Glutamatergic neuron (in vitro differentiated cells): ENCODE measurements at regions not wholly inside any gene's neighbourhood (a gene's known extent, or its start where the extent isn't known, plus 50 kb on each side); places are given as distances from the start of the nearest gene placed in this dataset.

Experiments used
- DNase-seq: peaks from one replicate; pipeline ENCODE4 v3.0.0; 2022
- H3K27ac Mint-ChIP-seq: one replicate; pipeline ENCODE4 v1.8.0; 2020; ENCODE audit warnings: mild to moderate bottlenecking, mixed read lengths, inconsistent platforms; ENCODE audit not compliant: unreplicated experiment
- H3K27me3 Mint-ChIP-seq: one replicate; pipeline ENCODE4 v1.8.0; 2020; ENCODE audit warnings: mild to moderate bottlenecking, moderate library complexity, mixed read lengths, inconsistent platforms; ENCODE audit not compliant: unreplicated experiment
- H3K36me3 Mint-ChIP-seq: one replicate; pipeline ENCODE4 v1.8.0; 2020; ENCODE audit warnings: mild to moderate bottlenecking, mixed read lengths, inconsistent platforms; ENCODE audit not compliant: unreplicated experiment
- H3K4me1 Mint-ChIP-seq: one replicate; pipeline ENCODE4 v1.8.0; 2020; ENCODE audit warnings: mild to moderate bottlenecking, low read depth, mixed read lengths, inconsistent platforms; ENCODE audit not compliant: unreplicated experiment
- H3K4me3 Mint-ChIP-seq: one replicate; pipeline ENCODE4 v1.8.0; 2020; ENCODE audit warnings: mild to moderate bottlenecking, mixed read lengths, inconsistent platforms; ENCODE audit not compliant: unreplicated experiment
- H3K9me3 Mint-ChIP-seq: one replicate; pipeline ENCODE4 v1.8.0; 2020; ENCODE audit warnings: mild to moderate bottlenecking, moderate library complexity, mixed read lengths, inconsistent platforms; ENCODE audit not compliant: unreplicated experiment
- TF ChIP-seq, protein P1 (sequence below): fragments of 200-600 bp; sonication (generic); IDR thresholded peaks from one replicate; pipeline ENCODE4 v1.5.0; 2021; ENCODE audit not compliant: partially characterized antibody, unreplicated experiment

DNA sequence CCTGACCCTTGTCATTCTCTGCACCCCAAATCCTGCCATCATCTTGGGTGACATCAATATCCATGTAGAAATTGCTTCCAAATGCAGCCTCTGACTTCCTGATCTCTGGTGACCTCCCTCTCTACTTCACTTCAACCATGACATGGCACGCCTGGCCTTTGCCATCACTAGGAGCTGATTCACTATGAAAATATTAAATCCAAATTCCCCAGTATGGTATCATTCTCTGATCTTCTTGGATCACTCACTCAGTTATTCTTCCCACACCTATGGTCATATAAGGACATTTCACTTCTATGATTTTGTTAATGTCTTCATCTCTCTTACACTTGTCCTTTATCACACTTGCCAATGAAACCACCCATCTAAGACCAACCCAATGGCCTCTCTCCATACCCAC, 73.7 kb upstream of the ODAD2 start:
- no peaks in the 10 kb centered on the region for H3K9me3 Mint-ChIP-seq
- TF ChIP-seq, protein P1, sequence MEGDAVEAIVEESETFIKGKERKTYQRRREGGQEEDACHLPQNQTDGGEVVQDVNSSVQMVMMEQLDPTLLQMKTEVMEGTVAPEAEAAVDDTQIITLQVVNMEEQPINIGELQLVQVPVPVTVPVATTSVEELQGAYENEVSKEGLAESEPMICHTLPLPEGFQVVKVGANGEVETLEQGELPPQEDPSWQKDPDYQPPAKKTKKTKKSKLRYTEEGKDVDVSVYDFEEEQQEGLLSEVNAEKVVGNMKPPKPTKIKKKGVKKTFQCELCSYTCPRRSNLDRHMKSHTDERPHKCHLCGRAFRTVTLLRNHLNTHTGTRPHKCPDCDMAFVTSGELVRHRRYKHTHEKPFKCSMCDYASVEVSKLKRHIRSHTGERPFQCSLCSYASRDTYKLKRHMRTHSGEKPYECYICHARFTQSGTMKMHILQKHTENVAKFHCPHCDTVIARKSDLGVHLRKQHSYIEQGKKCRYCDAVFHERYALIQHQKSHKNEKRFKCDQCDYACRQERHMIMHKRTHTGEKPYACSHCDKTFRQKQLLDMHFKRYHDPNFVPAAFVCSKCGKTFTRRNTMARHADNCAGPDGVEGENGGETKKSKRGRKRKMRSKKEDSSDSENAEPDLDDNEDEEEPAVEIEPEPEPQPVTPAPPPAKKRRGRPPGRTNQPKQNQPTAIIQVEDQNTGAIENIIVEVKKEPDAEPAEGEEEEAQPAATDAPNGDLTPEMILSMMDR = no peak
- H3K36me3 Mint-ChIP-seq = peaks cover 3% of the 10 kb centered on the region
- no peak for DNase-seq
- no peak overlapping the region for H3K4me3 Mint-ChIP-seq
- H3K27me3 Mint-ChIP-seq = no peaks in the 10 kb centered on the region
- no peaks in the 10 kb centered on the region for H3K4me1 Mint-ChIP-seq
- no peak overlapping the region for H3K27ac Mint-ChIP-seq

DNA sequence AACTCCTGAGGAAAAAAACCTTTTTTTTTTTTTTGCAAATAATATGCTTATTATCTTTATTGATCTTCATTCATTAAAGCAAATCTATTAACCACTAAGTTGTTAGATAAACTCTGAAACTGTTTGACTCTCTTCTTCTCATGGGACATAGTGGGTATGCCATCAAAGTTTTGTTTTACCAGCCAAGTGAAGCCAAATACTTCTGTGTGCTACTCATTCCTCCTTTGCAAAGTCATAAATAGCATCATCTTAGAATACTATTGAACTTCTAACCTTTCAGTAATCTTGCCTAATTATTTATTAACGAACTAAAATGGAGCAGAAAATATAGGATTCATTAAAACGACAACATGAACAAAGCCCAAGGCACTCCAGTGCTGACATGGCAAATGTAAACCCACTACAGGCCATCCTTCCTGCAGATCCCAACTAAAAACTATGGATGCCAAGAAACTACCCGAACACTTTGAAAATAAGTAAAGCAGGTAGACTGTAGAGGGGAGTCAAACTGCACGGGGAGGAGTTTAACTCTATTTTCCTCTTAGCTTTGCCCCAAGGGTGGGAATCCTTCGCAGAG, 61.2 kb upstream of the ODAD2 start:
- Mint-ChIP-seq H3K27ac (no peak overlapping the region), H3K4me1 (no peaks in the 10 kb centered on the region), H3K4me3 (no peak overlapping the region), H3K9me3 (no peaks in the 10 kb centered on the region), H3K36me3 (peaks cover 7% of the 10 kb centered on the region), H3K27me3 (no peaks in the 10 kb centered on the region)
- no peak for DNase-seq
- TF ChIP-seq, protein P1 = no peak

DNA sequence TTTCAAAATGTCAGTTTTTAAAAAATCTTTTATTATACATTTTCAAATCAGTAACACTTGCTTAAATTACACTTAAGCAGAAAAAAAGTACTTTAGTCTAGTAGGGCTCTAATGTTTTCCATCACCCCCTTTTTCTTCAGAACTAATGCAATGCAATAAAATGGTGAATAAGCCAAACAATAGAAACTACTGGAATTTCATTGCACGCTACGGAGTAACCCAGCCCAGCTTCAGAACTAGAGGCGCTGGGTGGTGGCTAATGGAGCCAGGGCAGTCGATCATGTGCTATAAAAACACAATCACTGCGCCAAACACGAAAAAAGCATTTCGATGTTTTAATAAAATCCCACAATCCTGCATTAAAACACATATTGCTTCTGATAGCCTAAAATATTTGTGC, 59.9 kb upstream of the ODAD2 start:
- Mint-ChIP-seq H3K4me3 (no peak overlapping the region), H3K36me3 (peaks cover 7% of the 10 kb centered on the region), H3K27me3 (no peaks in the 10 kb centered on the region), H3K9me3 (no peaks in the 10 kb centered on the region), H3K27ac (no peak overlapping the region), H3K4me1 (no peaks in the 10 kb centered on the region)
- TF ChIP-seq, protein P1 = no peak
- DNase-seq = no peak

DNA sequence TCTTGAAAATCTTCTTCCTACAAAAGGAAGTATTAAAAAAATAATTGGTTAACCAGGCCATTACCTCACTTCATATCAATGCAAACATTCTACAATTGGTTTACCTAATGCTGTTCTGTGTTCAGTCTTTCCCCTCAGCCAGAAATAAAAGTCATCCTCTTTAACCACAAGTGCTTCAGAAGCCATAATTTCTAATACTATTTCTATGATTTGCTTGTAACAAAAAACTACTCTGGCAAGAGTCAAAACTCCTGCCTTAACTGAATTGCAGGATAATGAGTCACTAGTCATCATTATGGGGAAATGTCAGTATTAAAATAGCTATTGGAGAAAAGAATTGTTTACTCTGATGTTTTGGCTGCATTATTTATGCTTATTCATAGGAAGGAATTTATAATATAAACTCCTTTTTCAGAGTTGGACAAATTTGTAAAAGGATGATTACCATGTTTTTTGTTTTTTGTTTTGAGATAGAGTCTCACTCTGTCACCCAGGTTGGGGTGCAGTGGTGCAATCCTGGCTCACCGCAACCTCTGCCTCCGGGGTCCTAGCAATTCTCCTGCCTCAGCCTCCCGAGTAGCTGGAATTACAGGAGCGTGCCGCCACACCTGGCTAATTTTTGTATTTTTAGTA, 55.5 kb upstream of the ODAD2 start:
- TF ChIP-seq, protein P1 = no peak
- no peak for DNase-seq
- Mint-ChIP-seq H3K27ac (no peak overlapping the region), H3K36me3 (peaks cover 7% of the 10 kb centered on the region), H3K4me3 (no peak overlapping the region), H3K9me3 (no peaks in the 10 kb centered on the region), H3K27me3 (no peaks in the 10 kb centered on the region), H3K4me1 (no peaks in the 10 kb centered on the region)

DNA sequence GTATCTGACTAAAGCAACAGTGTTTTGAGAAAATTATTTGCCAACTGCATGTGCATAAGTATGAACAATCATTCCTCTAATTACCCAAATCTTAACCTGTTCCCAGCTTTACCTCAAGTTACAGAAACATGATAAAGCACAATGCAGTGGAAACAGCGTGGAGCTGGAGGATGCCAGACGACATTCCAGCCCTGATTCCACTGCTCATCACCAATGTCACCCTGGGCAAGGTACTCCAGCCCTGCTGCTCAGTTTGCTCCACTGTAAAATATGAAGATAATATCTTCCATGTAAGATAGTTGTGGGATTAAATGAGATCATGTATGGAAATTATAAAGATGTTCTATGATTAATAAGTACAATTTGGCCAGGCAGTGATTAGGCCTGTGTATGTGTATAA, 50.4 kb upstream of the ODAD2 start:
- H3K27ac Mint-ChIP-seq = no peak overlapping the region
- TF ChIP-seq, protein P1 = no peak
- no peaks in the 10 kb centered on the region for H3K27me3 Mint-ChIP-seq
- H3K9me3 Mint-ChIP-seq = no peaks in the 10 kb centered on the region
- no peaks in the 10 kb centered on the region for H3K36me3 Mint-ChIP-seq
- no peak overlapping the region for H3K4me3 Mint-ChIP-seq
- H3K4me1 Mint-ChIP-seq = no peaks in the 10 kb centered on the region
- DNase-seq = no peak
